Middle frontal gyrus (tissue), 1 donor: ENCODE measurements at regions not wholly inside any gene's neighbourhood (a gene's known extent, or its start where the extent isn't known, plus 50 kb on each side); places are given as distances from the start of the nearest gene placed in this dataset.

ENCODE experiments used
- DNase-seq: peaks from one replicate; pipeline ENCODE4 v3.0.0-alpha.2; 2015; ENCODE audit warnings: low spot score; ENCODE audit errors: extremely low spot score

DNA sequence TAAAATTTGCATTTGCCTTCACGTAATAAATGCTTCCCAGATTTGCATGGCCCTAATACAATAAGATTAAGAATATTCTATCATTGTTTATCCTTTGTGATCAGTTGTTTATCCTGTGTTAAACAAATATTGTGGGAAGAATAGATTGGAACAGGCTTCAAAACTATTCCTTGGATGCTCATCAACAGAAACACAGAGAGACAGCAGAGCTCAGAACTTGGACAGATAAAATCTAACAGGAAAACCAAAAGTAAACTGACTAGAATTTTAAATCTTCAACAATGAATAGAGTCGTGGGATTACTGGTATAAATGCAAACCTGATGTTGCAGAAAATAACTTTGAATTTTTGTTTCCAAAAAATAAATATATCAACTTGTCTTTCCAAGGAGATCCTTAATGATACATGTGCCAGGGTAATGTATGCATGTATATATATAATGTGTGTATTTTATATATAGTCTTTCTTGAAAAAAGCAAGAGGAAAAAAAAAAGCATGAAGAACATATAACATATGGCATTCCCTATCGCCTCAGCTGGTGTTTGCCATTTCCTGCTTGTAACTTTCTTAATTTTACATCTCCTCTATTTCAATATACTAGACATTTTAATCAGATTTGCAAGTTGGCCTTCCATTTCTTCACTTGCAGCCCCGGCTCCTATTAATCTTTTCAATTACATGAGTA, 59.9 kb upstream of the TANK start:
- DNase-seq = no peak

DNA sequence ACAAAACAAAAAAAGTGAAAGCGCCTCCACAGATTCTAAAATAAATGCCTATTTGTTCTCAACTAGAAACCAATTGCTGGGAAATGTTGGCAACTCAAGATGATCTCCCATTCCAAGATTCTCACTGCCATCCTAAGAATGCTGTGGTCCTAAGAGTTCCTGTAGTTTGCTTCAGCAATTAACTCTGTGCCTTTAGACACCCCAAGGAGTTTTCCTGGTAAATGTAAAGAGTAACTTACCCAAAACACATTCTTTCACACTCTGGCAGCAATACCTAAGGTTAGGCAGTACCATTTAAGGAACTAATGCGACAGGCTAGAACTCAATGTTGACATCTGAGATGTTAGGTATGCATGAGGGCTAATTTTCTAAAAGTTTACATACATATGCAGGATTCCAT, 58.8 kb upstream of the TANK start:
- DNase-seq = no peak

DNA sequence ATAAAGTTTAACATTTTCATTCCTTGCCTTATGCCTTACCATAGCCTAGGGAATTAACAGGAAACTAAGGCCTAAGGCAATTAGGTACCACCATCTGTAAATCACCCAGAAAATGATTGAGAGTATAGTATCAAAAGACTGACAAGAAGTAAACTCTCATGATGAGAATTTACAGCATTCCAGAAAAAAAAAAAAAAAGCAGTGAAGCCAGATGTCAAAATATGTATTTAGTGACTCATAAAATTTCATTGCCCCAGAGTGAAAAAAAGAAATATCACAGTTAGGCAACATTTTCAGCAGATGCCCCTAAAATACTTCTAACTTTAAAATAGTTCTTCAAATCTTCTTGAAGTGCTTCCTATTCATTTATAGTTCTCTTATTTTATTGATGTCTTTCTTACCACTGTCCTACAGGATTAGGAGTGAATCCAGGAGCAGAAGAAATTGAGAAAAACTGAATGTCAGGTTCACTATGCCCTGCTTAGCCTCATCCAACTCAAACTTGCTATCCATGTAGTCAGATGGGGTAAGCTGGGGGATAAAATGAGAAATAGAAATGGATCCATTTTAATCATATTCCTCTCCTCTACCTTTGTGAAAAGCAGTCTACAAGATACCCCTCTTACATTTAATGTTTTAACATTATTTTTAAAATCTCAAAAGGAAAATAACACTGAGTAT, 57.3 kb upstream of the TANK start:
- no peak for DNase-seq

DNA sequence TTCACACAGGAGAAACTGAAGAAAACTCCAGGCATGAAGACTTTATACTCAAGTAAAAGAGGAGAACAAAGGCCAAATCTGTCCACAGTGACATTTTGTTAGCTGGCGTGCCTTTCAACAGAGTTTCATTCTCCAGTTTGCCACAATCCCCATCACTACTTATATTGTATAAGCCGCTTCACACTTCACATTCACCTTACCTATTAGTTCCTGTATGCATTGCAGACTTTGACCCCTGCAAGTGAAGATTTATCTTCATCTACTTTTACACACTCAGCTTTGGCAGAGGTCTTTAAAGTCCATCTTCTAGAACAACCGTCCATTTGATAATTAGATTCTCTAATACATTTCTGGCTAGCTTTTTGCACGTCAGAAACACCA, 56.8 kb upstream of the TANK start:
- DNase-seq = no peak

DNA sequence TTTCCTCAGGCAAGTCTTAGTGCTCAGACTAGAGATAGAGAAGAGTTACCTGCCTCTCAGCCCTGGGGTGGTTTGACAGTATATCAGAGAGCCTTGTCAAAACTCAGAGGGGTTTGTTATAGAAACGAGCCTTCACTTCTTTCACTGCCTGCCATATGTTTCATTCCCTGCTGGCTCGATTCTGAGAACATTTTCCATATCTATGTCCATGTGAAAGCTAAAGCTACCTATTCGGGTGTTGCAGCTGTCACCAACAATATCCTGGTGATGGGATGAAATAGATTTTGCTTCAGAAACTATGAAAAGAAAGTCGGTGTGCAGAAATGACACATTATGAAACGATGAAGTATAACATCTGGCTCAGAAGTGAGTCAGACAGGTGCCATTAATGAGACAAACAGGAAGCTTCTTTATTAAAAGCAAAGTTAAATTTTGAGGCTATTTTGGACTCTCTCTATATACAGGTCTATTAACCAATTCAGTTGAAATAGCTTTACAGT, 56.1 kb upstream of the TANK start:
- no peak for DNase-seq

DNA sequence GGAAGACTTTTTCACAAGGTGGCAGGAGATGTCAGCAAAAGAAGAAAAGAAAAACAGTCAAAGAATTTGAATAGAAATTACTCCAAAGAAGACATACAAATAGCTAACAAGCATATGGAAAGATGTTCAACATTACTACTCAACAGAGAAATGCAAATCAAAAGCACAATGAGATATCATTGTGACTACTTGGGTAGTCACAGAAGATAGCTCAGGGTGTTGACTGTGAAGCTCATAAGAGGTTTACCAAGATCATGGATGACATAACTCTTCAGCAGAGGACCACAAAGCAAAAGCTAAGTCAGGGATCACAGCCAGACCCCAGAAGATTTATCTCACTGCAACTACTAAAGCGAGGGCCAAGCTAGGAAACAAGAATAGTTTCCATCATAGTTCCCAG, 53.0 kb upstream of the TANK start:
- DNase-seq = no peak
